ENCODE measurements at regions not wholly inside any gene's neighbourhood (a gene's known extent, or its start where the extent isn't known, plus 50 kb on each side); places are given as distances from the start of the nearest gene placed in this dataset.

DNA sequence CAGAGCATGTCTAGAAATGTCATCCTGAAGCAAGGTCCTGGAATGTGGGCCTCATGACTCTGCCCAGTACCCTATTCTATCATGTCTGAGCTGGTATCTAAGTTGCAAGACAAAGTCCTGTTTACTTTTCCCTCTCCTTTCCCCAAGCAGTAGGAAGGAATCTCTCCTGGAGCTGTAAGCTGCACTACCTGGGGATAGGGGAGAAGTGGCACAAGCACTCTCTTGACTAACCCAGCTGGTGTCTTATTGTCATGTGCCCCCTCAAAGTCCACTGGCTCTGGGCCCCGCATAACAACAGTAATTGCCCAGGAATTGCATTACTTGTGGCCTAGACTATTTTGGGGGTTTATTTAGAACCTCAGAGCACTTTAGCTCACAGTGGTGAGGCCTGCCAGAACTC lies 1366.3 kb upstream of the GOT2 start:
- TF ChIP-seq, protein P1, sequence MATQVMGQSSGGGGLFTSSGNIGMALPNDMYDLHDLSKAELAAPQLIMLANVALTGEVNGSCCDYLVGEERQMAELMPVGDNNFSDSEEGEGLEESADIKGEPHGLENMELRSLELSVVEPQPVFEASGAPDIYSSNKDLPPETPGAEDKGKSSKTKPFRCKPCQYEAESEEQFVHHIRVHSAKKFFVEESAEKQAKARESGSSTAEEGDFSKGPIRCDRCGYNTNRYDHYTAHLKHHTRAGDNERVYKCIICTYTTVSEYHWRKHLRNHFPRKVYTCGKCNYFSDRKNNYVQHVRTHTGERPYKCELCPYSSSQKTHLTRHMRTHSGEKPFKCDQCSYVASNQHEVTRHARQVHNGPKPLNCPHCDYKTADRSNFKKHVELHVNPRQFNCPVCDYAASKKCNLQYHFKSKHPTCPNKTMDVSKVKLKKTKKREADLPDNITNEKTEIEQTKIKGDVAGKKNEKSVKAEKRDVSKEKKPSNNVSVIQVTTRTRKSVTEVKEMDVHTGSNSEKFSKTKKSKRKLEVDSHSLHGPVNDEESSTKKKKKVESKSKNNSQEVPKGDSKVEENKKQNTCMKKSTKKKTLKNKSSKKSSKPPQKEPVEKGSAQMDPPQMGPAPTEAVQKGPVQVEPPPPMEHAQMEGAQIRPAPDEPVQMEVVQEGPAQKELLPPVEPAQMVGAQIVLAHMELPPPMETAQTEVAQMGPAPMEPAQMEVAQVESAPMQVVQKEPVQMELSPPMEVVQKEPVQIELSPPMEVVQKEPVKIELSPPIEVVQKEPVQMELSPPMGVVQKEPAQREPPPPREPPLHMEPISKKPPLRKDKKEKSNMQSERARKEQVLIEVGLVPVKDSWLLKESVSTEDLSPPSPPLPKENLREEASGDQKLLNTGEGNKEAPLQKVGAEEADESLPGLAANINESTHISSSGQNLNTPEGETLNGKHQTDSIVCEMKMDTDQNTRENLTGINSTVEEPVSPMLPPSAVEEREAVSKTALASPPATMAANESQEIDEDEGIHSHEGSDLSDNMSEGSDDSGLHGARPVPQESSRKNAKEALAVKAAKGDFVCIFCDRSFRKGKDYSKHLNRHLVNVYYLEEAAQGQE (IDR thresholded peaks at IDR 0.05; ENCODE audit: borderline replicate concordance) = no peak
- TF ChIP-seq EP300 (conservative IDR thresholded peaks at IDR 0.05; ENCODE audit: poor library complexity, severe bottlenecking) (no peak), POLR2AphosphoS5 (IDR thresholded peaks at IDR 0.05) (no peak)
- TF ChIP-seq, protein P2, sequence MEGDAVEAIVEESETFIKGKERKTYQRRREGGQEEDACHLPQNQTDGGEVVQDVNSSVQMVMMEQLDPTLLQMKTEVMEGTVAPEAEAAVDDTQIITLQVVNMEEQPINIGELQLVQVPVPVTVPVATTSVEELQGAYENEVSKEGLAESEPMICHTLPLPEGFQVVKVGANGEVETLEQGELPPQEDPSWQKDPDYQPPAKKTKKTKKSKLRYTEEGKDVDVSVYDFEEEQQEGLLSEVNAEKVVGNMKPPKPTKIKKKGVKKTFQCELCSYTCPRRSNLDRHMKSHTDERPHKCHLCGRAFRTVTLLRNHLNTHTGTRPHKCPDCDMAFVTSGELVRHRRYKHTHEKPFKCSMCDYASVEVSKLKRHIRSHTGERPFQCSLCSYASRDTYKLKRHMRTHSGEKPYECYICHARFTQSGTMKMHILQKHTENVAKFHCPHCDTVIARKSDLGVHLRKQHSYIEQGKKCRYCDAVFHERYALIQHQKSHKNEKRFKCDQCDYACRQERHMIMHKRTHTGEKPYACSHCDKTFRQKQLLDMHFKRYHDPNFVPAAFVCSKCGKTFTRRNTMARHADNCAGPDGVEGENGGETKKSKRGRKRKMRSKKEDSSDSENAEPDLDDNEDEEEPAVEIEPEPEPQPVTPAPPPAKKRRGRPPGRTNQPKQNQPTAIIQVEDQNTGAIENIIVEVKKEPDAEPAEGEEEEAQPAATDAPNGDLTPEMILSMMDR (IDR thresholded peaks at IDR 0.05; ENCODE audit: poor library complexity, severe bottlenecking) = no peak

Data from neural cell (in vitro differentiated cells).